ENCODE measurements at regions not wholly inside any gene's neighbourhood (a gene's known extent, or its start where the extent isn't known, plus 50 kb on each side); places are given as distances from the start of the nearest gene placed in this dataset.
"Not testable (repeated sequence)": the region's sequence is repeated elsewhere in the genome, so short reads cannot be mapped to it uniquely, and the experiment has no call there.

GRCh38 chrX:44674906-44675305 lies 132.2 kb upstream of the FUNDC1 start:
- no peak overlapping the region for H3K27ac ChIP-seq
- TF ChIP-seq CTCF (conservative IDR thresholded peaks at IDR 0.05): no peak

GRCh38 chrX:44669626-44670025 lies 127.0 kb upstream of the FUNDC1 start:
- TF ChIP-seq CTCF (conservative IDR thresholded peaks at IDR 0.05): no peak
- H3K27ac ChIP-seq: no peak overlapping the region

GRCh38 chrX:44667771-44668170 lies 125.1 kb upstream of the FUNDC1 start:
- no peak for TF ChIP-seq CTCF (conservative IDR thresholded peaks at IDR 0.05)
- H3K27ac ChIP-seq: no peak overlapping the region

- not testable (repeated sequence) for H3K27ac ChIP-seq
Observed at GRCh38 chrX:44657718-44658246, 115.1 kb upstream of the FUNDC1 start.

- TF ChIP-seq CTCF (conservative IDR thresholded peaks at IDR 0.05): no peak
Observed at GRCh38 chrX:44651358-44651757, 108.7 kb upstream of the FUNDC1 start.

GRCh38 chrX:44643723-44644122 lies 101.1 kb upstream of the FUNDC1 start:
- no peak overlapping the region for H3K27ac ChIP-seq
- no peak for TF ChIP-seq CTCF (conservative IDR thresholded peaks at IDR 0.05)

More at GRCh38 chrX:44651358-44651757, 108.7 kb upstream of the FUNDC1 start:
- H3K27ac ChIP-seq: no peak overlapping the region

- H3K27ac ChIP-seq: no peak overlapping the region
- no peak for TF ChIP-seq CTCF (conservative IDR thresholded peaks at IDR 0.05)
Observed at GRCh38 chrX:44637282-44637681, 94.6 kb upstream of the FUNDC1 start.

GRCh38 chrX:44621078-44621477 lies 78.4 kb upstream of the FUNDC1 start:
- no peak for TF ChIP-seq CTCF (conservative IDR thresholded peaks at IDR 0.05)
- H3K27ac ChIP-seq: no peak overlapping the region

Data from VCaP (cell line).